Endodermal cell (in vitro differentiated cells): ENCODE measurements at regions not wholly inside any gene's neighbourhood (a gene's known extent, or its start where the extent isn't known, plus 50 kb on each side); places are given as distances from the start of the nearest gene placed in this dataset.

ENCODE experiments used
- DNase-seq: peaks from one replicate; pipeline ENCODE4 v3.0.0-alpha.2; 2017
- H3K27ac ChIP-seq: 2 replicates; pipeline ENCODE4 v1.5.1; 2013; ENCODE audit warnings: mild to moderate bottlenecking, low read depth, low read length, moderate library complexity
- H3K27me3 ChIP-seq: 2 replicates; pipeline ENCODE4 v1.6.1; 2013; ENCODE audit warnings: mild to moderate bottlenecking, low read length, moderate library complexity; ENCODE audit not compliant: insufficient read depth, control insufficient read depth, poor library complexity, severe bottlenecking
- H3K36me3 ChIP-seq: 2 replicates; pipeline ENCODE4 v1.7.0; 2013; ENCODE audit warnings: mild to moderate bottlenecking, low read length, moderate library complexity; ENCODE audit not compliant: control insufficient read depth, insufficient read depth
- H3K4me1 ChIP-seq: one replicate; pipeline ENCODE4 v1.7.0; 2013; ENCODE audit warnings: low read length; ENCODE audit not compliant: control insufficient read depth, insufficient read depth
- H3K4me3 ChIP-seq: 2 replicates; pipeline ENCODE4 v1.5.1; 2013; ENCODE audit warnings: mild to moderate bottlenecking, low read length, moderate library complexity
- H3K9ac ChIP-seq: 2 replicates; pipeline ENCODE4 v1.6.1; 2013; ENCODE audit warnings: mild to moderate bottlenecking, low read length, moderate library complexity; ENCODE audit not compliant: poor library complexity, severe bottlenecking; ENCODE audit errors: extremely low read depth
- H3K9me3 ChIP-seq: 2 replicates; pipeline ENCODE4 v1.6.1; 2013; ENCODE audit warnings: mild to moderate bottlenecking, low read length, moderate library complexity; ENCODE audit not compliant: control insufficient read depth
- H3K27ac Mint-ChIP-seq: 2 replicates; pipeline ENCODE4 v1.8.0; 2020; ENCODE audit warnings: mixed read lengths
- H3K27me3 Mint-ChIP-seq: 2 replicates; pipeline ENCODE4 v1.8.0; 2021; ENCODE audit warnings: mild to moderate bottlenecking, mixed read lengths; ENCODE audit not compliant: insufficient read depth
- H3K36me3 Mint-ChIP-seq: 2 replicates; pipeline ENCODE4 v1.8.0; 2020; ENCODE audit warnings: low read depth, mixed read lengths
- H3K4me1 Mint-ChIP-seq: 2 replicates; pipeline ENCODE4 v1.8.0; 2020; ENCODE audit warnings: mixed read lengths
- H3K4me3 Mint-ChIP-seq: 2 replicates; pipeline ENCODE4 v1.8.0; 2020; ENCODE audit warnings: mild to moderate bottlenecking, moderate library complexity, mixed read lengths
- H3K9me3 Mint-ChIP-seq: 2 replicates; pipeline ENCODE4 v1.8.0; 2020; ENCODE audit warnings: mild to moderate bottlenecking, mixed read lengths
- CTCF ChIP-seq: fragments of 200-600 bp; sonication (generic); conservative IDR thresholded peaks from 2 replicates; pipeline ENCODE4 v1.5.0; 2021; ENCODE audit warnings: antibody characterized with exemption, mild to moderate bottlenecking
- WGBS, 2 experiments: methylation state at CpG; one replicate each; pipeline versions ENCODE4 v1.1.5 to v1.1.7; 2013; ENCODE audit warnings: missing lambda C conversion rate in 2 of 2, mixed read lengths in 1 of 2; ENCODE audit not compliant: insufficient coverage in 1 of 2, insufficient read length in 1 of 2; 5-methylcytosine and 5-hydroxymethylcytosine counted together

GRCh38 chr17:37802061-37802595 is 57.3 kb upstream of the HNF1B start:
- no peak for TF ChIP-seq CTCF
- Mint-ChIP-seq H3K27me3 (peaks cover 2% of the 10 kb centered on the region), H3K9me3 (peaks cover 4% of the 10 kb centered on the region)

GRCh38 chr17:37801171-37801570 is 56.3 kb upstream of the HNF1B start:
- Mint-ChIP-seq H3K9me3 (peaks cover 4% of the 10 kb centered on the region), H3K27me3 (peaks cover 2% of the 10 kb centered on the region), H3K27ac (no peak overlapping the region), H3K4me3 (no peak overlapping the region), H3K4me1 (no peaks in the 10 kb centered on the region), H3K36me3 (no peaks in the 10 kb centered on the region)
- TF ChIP-seq CTCF: no peak
- no peak overlapping the region for H3K9ac ChIP-seq
- 79 to 100% methylated on average over 2 to 4 of the region's 5 CpGs for WGBS, 2 experiments
- H3K36me3 ChIP-seq: no peaks in the 10 kb centered on the region
- peaks cover 5% of the 10 kb centered on the region for H3K9me3 ChIP-seq
- no peak overlapping the region for H3K27ac ChIP-seq
- H3K27me3 ChIP-seq: no peaks in the 10 kb centered on the region
- H3K4me3 ChIP-seq: no peak overlapping the region
- peaks cover 4% of the 10 kb centered on the region for H3K4me1 ChIP-seq
- DNase-seq: no peak

More at GRCh38 chr17:37802061-37802595, 57.3 kb upstream of the HNF1B start:
- Mint-ChIP-seq H3K4me1 (no peaks in the 10 kb centered on the region), H3K36me3 (no peaks in the 10 kb centered on the region), H3K27ac (no peak overlapping the region), H3K4me3 (no peak overlapping the region)
- Histone ChIP-seq H3K27ac (no peak overlapping the region), H3K4me3 (no peak overlapping the region), H3K36me3 (no peaks in the 10 kb centered on the region), H3K9ac (no peak overlapping the region), H3K27me3 (no peaks in the 10 kb centered on the region), H3K4me1 (peaks cover under 1% of the 10 kb centered on the region), H3K9me3 (peaks cover 5% of the 10 kb centered on the region)
- WGBS, 2 experiments: 80 to 93% methylated on average over 1 to 3 of the region's 3 CpGs
- DNase-seq: no peak

- H3K36me3 Mint-ChIP-seq: no peaks in the 10 kb centered on the region
- peaks cover 5% of the 10 kb centered on the region for H3K9me3 ChIP-seq
- H3K4me3 Mint-ChIP-seq: no peak overlapping the region
- peaks cover 7% of the 10 kb centered on the region for H3K4me1 Mint-ChIP-seq
- peaks cover 2% of the 10 kb centered on the region for H3K27me3 Mint-ChIP-seq
- DNase-seq: peak; percentile 59
- H3K27ac ChIP-seq: no peak overlapping the region
- H3K9ac ChIP-seq: no peak overlapping the region
- no peak for TF ChIP-seq CTCF
- no peak overlapping the region for H3K27ac Mint-ChIP-seq
- H3K4me3 ChIP-seq: no peak overlapping the region
- H3K36me3 ChIP-seq: no peaks in the 10 kb centered on the region
- peaks cover 4% of the 10 kb centered on the region for H3K9me3 Mint-ChIP-seq
- no peaks in the 10 kb centered on the region for H3K27me3 ChIP-seq
- peaks cover 4% of the 10 kb centered on the region for H3K4me1 ChIP-seq
These were observed 52.3 kb upstream of the HNF1B start for GRCh38 chr17:37797206-37797605.
